Skeletal muscle satellite cell (primary cell): ENCODE measurements at regions not wholly inside any gene's neighbourhood (a gene's known extent, or its start where the extent isn't known, plus 50 kb on each side); places are given as distances from the start of the nearest gene placed in this dataset.
A peak's percentile ranks its signal among the peaks of the same experiment; 100 is the strongest.

Experiments
- H3K27me3 ChIP-seq: 2 replicates; pipeline ENCODE4 v1.7.0; 2013; ENCODE audit warnings: low read length; ENCODE audit not compliant: control insufficient read depth, insufficient read depth
- H3K36me3 ChIP-seq: 2 replicates; pipeline ENCODE4 v1.7.0; 2013; ENCODE audit warnings: mild to moderate bottlenecking, control low read depth, low read length; ENCODE audit not compliant: insufficient read depth
- H3K4me1 ChIP-seq: 2 replicates; pipeline ENCODE4 v1.7.0; 2013; ENCODE audit warnings: low read length; ENCODE audit not compliant: control insufficient read depth, insufficient read depth
- H3K4me2 ChIP-seq: 2 replicates; pipeline ENCODE4 v1.7.0; 2013; ENCODE audit warnings: mild to moderate bottlenecking, low read length
- H3K4me3 ChIP-seq: 2 replicates; pipeline ENCODE4 v1.7.0; 2013; ENCODE audit warnings: low read length
- H3K9ac ChIP-seq: 2 replicates; pipeline ENCODE4 v1.7.0; 2013; ENCODE audit warnings: mild to moderate bottlenecking, low read depth, low read length, moderate library complexity
- H3K9me3 ChIP-seq: replicated peaks from 2 replicates; pipeline ENCODE4 v1.7.0; 2013; ENCODE audit warnings: mild to moderate bottlenecking, control low read depth, low read length

GRCh38 chr9:129483415-129484351 is 137.2 kb downstream of the C9orf50 start:
- Histone ChIP-seq H3K36me3 (no peaks in the 10 kb centered on the region), H3K4me2 (peak overlapping the region; percentile 74), H3K4me3 (peak overlapping the region; percentile 57), H3K4me1 (peaks cover 66% of the 10 kb centered on the region), H3K9ac (peak overlapping the region; percentile 98), H3K27me3 (no peaks in the 10 kb centered on the region), H3K9me3 (no peaks in the 10 kb centered on the region)

- Histone ChIP-seq H3K4me1 (peaks cover 60% of the 10 kb centered on the region), H3K9me3 (no peaks in the 10 kb centered on the region)
These were observed 138.1 kb downstream of the C9orf50 start for GRCh38 chr9:129482521-129483414.

DNA sequence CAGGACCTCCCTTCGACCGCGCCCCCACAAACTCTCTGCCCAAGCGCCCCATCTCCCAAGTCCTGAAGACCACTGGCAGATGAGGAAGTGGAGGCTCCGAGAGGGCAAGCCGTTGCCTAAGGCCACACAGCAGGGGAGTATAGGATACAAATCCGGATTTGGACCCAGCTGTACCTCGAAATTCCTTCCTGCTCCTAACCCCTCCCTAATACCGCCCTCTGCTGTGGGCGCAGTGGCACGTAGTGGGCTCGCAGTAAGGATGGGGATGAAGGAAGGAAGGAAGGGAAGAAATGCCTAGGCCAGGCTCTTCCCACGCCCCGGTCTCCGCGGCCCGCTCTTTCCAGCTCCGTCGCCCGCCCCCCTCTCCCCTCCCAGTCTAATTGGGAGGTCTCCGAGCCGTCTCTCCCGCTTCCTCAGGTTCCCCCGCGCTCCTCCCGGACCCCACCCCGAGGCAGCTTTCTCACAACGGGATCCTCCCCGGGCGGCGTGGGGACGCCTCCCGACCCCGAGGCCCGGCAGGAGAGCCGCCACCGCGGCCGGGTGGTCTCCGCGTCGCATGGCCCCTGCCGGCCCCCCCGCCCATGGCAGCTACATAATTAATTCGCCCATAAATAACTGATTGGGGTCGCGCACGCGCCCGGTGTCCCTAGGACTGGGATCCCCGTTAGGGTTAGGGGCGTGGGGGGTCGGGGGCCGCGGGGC is 138.9 kb downstream of the C9orf50 start:
- H3K4me3 ChIP-seq, result peak overlapping the region; percentile 63
- peak overlapping the region; percentile 83 for H3K4me2 ChIP-seq
- no peaks in the 10 kb centered on the region for H3K9me3 ChIP-seq
- no peaks in the 10 kb centered on the region for H3K27me3 ChIP-seq
- peaks cover 58% of the 10 kb centered on the region for H3K4me1 ChIP-seq
- peak overlapping the region; percentile 94 for H3K9ac ChIP-seq
- no peaks in the 10 kb centered on the region for H3K36me3 ChIP-seq

More at GRCh38 chr9:129482521-129483414, 138.1 kb downstream of the C9orf50 start:
- Histone ChIP-seq H3K4me3 (peak overlapping the region; percentile 57), H3K9ac (peak overlapping the region; percentile 98), H3K36me3 (no peaks in the 10 kb centered on the region), H3K27me3 (no peaks in the 10 kb centered on the region), H3K4me2 (peak overlapping the region; percentile 83)

DNA sequence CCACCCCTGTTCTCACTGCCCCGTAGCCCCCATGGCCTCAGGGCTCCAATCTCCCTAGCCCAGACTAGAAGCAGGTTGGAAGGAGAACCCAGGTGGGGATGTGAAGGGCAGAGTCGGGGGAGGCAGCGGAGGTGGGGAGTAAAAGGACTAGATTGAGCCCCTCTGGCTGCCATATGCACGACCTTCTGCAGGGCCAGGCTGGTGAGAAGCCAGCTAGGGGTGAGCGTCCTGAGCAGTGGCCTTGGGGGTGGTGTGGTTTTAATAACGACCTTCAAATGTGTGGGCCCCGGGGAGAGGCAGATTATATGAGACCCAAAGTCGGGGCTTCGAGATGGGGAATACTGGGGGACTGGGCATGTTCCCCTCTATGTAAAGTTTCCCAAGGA is 139.5 kb downstream of the C9orf50 start:
- Histone ChIP-seq H3K4me2 (peak overlapping the region; percentile 83), H3K4me1 (peaks cover 58% of the 10 kb centered on the region), H3K27me3 (no peaks in the 10 kb centered on the region), H3K4me3 (peak overlapping the region; percentile 63), H3K9me3 (no peaks in the 10 kb centered on the region), H3K9ac (peak overlapping the region; percentile 94), H3K36me3 (no peaks in the 10 kb centered on the region)

GRCh38 chr9:129480745-129481144 is 140.2 kb downstream of the C9orf50 start:
- Histone ChIP-seq H3K36me3 (no peaks in the 10 kb centered on the region), H3K9ac (no peak overlapping the region), H3K4me3 (no peak overlapping the region), H3K9me3 (no peaks in the 10 kb centered on the region), H3K4me1 (peaks cover 55% of the 10 kb centered on the region), H3K4me2 (no peak overlapping the region), H3K27me3 (no peaks in the 10 kb centered on the region)

DNA sequence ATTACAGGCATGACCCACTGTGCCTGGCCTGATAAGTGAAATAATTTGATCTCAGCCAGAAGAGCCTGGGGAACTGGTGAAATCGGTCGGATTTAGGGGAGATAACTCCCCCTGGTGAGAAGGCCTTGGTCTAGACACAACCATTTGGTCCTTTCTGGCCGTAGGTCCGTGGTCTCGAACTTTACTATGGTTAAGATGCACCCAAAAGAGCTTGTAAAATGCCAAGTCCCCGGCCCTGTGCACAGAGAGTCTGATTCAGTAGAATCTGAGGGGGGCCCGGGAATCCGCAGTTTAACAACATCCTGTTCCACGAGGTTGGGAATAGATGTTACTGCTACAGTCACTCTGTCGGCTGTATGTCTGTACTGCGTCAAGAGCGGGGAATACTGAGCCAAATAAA is 140.7 kb downstream of the C9orf50 start:
- H3K4me2 ChIP-seq, result no peak overlapping the region
- H3K4me1 ChIP-seq, result peaks cover 50% of the 10 kb centered on the region
- no peak overlapping the region for H3K9ac ChIP-seq
- no peak overlapping the region for H3K4me3 ChIP-seq
- no peaks in the 10 kb centered on the region for H3K9me3 ChIP-seq
- H3K27me3 ChIP-seq, result no peaks in the 10 kb centered on the region
- H3K36me3 ChIP-seq, result no peaks in the 10 kb centered on the region

DNA sequence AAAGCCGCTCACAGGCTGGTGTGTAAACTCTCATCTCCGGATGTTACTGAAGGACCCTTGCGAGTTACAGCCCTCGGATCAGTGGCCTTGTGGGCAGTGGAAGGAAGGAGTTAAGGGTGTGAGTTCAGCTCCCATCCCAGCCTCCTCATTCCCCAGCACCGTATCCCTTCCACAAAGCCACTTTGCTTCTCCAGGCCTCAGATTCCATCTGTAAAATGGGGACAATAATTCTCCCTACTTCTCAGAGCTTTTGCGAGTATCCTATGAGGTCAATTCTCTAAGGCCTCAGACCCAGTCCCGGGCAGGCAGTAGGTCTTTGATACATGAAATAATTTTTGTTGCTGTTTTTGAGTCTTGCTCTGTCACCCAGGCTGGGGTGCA is 141.3 kb downstream of the C9orf50 start:
- Histone ChIP-seq H3K9ac (no peak overlapping the region), H3K4me3 (no peak overlapping the region), H3K4me1 (peaks cover 48% of the 10 kb centered on the region), H3K4me2 (no peak overlapping the region), H3K36me3 (no peaks in the 10 kb centered on the region), H3K27me3 (no peaks in the 10 kb centered on the region), H3K9me3 (peaks cover 5% of the 10 kb centered on the region)

DNA sequence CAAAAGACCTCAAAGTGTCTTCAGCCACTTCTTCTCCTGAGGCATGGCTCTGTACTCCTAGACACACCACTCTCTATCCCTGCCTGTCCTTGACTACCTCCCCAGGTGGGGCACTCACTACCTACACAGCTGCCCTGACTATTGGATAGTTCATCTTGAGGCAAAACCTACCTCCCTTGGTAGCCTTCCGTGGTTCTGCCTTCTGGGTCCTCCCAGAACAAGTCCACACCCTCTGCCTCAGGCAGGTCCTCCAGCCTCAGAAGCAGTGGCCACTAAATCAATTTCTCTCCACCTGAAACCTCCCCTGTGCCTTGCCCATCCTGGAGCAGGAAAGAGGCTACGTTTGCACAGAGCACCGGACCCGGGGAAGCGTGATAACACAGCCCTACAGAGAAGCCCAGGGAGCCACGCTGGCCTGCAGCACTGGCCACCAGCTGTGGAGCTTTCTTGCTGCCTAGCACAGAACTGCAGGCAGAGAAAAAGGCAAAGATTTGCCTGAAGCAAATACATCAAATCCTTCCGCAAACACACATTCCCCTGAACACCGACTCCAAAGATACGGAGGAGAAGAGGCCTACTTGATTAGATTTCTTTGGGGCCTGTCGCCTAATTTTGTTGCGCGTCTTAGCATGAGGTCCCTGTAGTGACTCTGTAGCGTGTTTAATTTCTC is 141.8 kb downstream of the C9orf50 start:
- H3K4me2 ChIP-seq, result no peak overlapping the region
- H3K9ac ChIP-seq, result no peak overlapping the region
- peaks cover 5% of the 10 kb centered on the region for H3K9me3 ChIP-seq
- no peaks in the 10 kb centered on the region for H3K36me3 ChIP-seq
- H3K27me3 ChIP-seq, result no peaks in the 10 kb centered on the region
- no peak overlapping the region for H3K4me3 ChIP-seq
- peaks cover 48% of the 10 kb centered on the region for H3K4me1 ChIP-seq

GRCh38 chr9:129478461-129478860 is 142.4 kb downstream of the C9orf50 start:
- no peak overlapping the region for H3K9ac ChIP-seq
- H3K4me2 ChIP-seq, result no peak overlapping the region
- H3K27me3 ChIP-seq, result no peaks in the 10 kb centered on the region
- H3K4me1 ChIP-seq, result peaks cover 48% of the 10 kb centered on the region
- H3K4me3 ChIP-seq, result no peak overlapping the region
- H3K36me3 ChIP-seq, result no peaks in the 10 kb centered on the region
- H3K9me3 ChIP-seq, result peaks cover 5% of the 10 kb centered on the region

GRCh38 chr9:129476821-129477611 is 143.9 kb downstream of the C9orf50 start:
- Histone ChIP-seq H3K4me2 (peak overlapping the region; percentile 44), H3K9me3 (peaks cover 5% of the 10 kb centered on the region), H3K4me3 (peak overlapping the region; percentile 19), H3K4me1 (peaks cover 39% of the 10 kb centered on the region), H3K9ac (peak overlapping the region; percentile 40), H3K36me3 (no peaks in the 10 kb centered on the region), H3K27me3 (no peaks in the 10 kb centered on the region)
